HAP-1 (cell line): ENCODE measurements at regions not wholly inside any gene's neighbourhood (a gene's known extent, or its start where the extent isn't known, plus 50 kb on each side); places are given as distances from the start of the nearest gene placed in this dataset.
A peak's percentile ranks its signal among the peaks of the same experiment; 100 is the strongest.

Source experiments
- DNase-seq, 2 experiments: peaks; one replicate each; pipeline ENCODE4 v3.0.0-alpha.2; 2016 to 2020; ENCODE audit warnings: low spot score in 2 of 2
- H3K27me3 ChIP-seq: fragments of 250-450 bp; sonication (Bioruptor Pico); 2 replicates; pipeline ENCODE4 v1.5.1; 2020; ENCODE audit warnings: low read depth, mild to moderate bottlenecking, moderate library complexity
- H3K36me3 ChIP-seq: fragments of 250-450 bp; sonication (Bioruptor Pico); replicated peaks from 2 replicates; pipeline ENCODE4 v1.5.1; 2020; ENCODE audit warnings: mild to moderate bottlenecking
- H3K4me1 ChIP-seq: fragments of 250-450 bp; sonication (Bioruptor Pico); 2 replicates; pipeline ENCODE4 v1.5.1; 2020; ENCODE audit warnings: mild to moderate bottlenecking
- H3K4me3 ChIP-seq: fragments of 250-450 bp; sonication (Bioruptor Pico); 2 replicates; pipeline ENCODE4 v1.5.1; 2020; ENCODE audit warnings: mild to moderate bottlenecking, moderate library complexity
- H3K9me3 ChIP-seq: fragments of 250-450 bp; sonication (Bioruptor Pico); 2 replicates; pipeline ENCODE4 v1.5.1; 2020; ENCODE audit warnings: mild to moderate bottlenecking, moderate library complexity
- in situ Hi-C: fragments of 300-500 bp; cut with MboI; formaldehyde crosslinking; loops from 3 replicates; pipeline ENCODE4 v1.14.3; 2020; ENCODE audit warnings: low sequenced_read_pairs, inconsistent platforms, mixed read lengths

GRCh38 chr18:4589056-4589800, 134.1 kb upstream of the DLGAP1 start:
- no peaks in the 10 kb centered on the region for H3K9me3 ChIP-seq
- in situ Hi-C loops: no loop called here
- H3K4me3 ChIP-seq: no peak overlapping the region
- H3K4me1 ChIP-seq: peaks cover 7% of the 10 kb centered on the region
- H3K27me3 ChIP-seq: no peaks in the 10 kb centered on the region
- H3K36me3 ChIP-seq: no peaks in the 10 kb centered on the region
- DNase-seq: peak in 1 of 2 experiments; percentile 9

- in situ Hi-C loops: no loop called here
- no peaks in the 10 kb centered on the region for H3K9me3 ChIP-seq
- peaks cover 7% of the 10 kb centered on the region for H3K4me1 ChIP-seq
- no peak overlapping the region for H3K4me3 ChIP-seq
- DNase-seq: no peak
- no peaks in the 10 kb centered on the region for H3K36me3 ChIP-seq
- H3K27me3 ChIP-seq: no peaks in the 10 kb centered on the region
These were observed 132.1 kb upstream of the DLGAP1 start for GRCh38 chr18:4587204-4587603.

GRCh38 chr18:4586731-4587130, 131.6 kb upstream of the DLGAP1 start:
- Histone ChIP-seq H3K4me3 (no peak overlapping the region), H3K36me3 (no peaks in the 10 kb centered on the region), H3K9me3 (no peaks in the 10 kb centered on the region), H3K27me3 (no peaks in the 10 kb centered on the region), H3K4me1 (peaks cover 7% of the 10 kb centered on the region)
- in situ Hi-C loops: no loop called here
- no peak for DNase-seq

- Histone ChIP-seq H3K36me3 (no peaks in the 10 kb centered on the region), H3K27me3 (no peaks in the 10 kb centered on the region), H3K4me3 (no peak overlapping the region), H3K4me1 (no peaks in the 10 kb centered on the region), H3K9me3 (no peaks in the 10 kb centered on the region)
- in situ Hi-C loops: no loop called here
- no peak for DNase-seq
These were observed 127.6 kb upstream of the DLGAP1 start for GRCh38 chr18:4582431-4583335.

GRCh38 chr18:4581966-4582365, 126.9 kb upstream of the DLGAP1 start:
- no peaks in the 10 kb centered on the region for H3K4me1 ChIP-seq
- H3K27me3 ChIP-seq: no peaks in the 10 kb centered on the region
- in situ Hi-C loops: no loop called here
- no peak overlapping the region for H3K4me3 ChIP-seq
- no peaks in the 10 kb centered on the region for H3K36me3 ChIP-seq
- H3K9me3 ChIP-seq: no peaks in the 10 kb centered on the region
- no peak for DNase-seq

- in situ Hi-C loops: no loop called here
- DNase-seq: no peak
- Histone ChIP-seq H3K4me1 (no peaks in the 10 kb centered on the region), H3K9me3 (0 out of 2 replicates have a peak, but pooled peaks cover under 1% of the 10 kb centered on the region), H3K36me3 (no peaks in the 10 kb centered on the region), H3K27me3 (no peaks in the 10 kb centered on the region), H3K4me3 (no peak overlapping the region)
These were observed 123.3 kb upstream of the DLGAP1 start for GRCh38 chr18:4578449-4578848.

GRCh38 chr18:4573735-4574134, 118.6 kb upstream of the DLGAP1 start:
- no peak for DNase-seq
- in situ Hi-C loops: no loop called here
- no peaks in the 10 kb centered on the region for H3K4me1 ChIP-seq
- 0 out of 2 replicates have a peak, but pooled peaks cover 2% of the 10 kb centered on the region for H3K9me3 ChIP-seq
- no peak overlapping the region for H3K4me3 ChIP-seq
- H3K27me3 ChIP-seq: no peaks in the 10 kb centered on the region
- no peaks in the 10 kb centered on the region for H3K36me3 ChIP-seq

- H3K9me3 ChIP-seq: no peaks in the 10 kb centered on the region
- H3K4me3 ChIP-seq: no peak overlapping the region
- no peaks in the 10 kb centered on the region for H3K36me3 ChIP-seq
- H3K27me3 ChIP-seq: no peaks in the 10 kb centered on the region
- DNase-seq: no peak
- in situ Hi-C loops: no loop called here
- no peaks in the 10 kb centered on the region for H3K4me1 ChIP-seq
These were observed 102.4 kb upstream of the DLGAP1 start for GRCh38 chr18:4557502-4557901.

GRCh38 chr18:4551001-4551360, 95.9 kb upstream of the DLGAP1 start:
- Histone ChIP-seq H3K9me3 (no peaks in the 10 kb centered on the region), H3K27me3 (no peaks in the 10 kb centered on the region), H3K36me3 (no peaks in the 10 kb centered on the region), H3K4me3 (no peak overlapping the region), H3K4me1 (no peaks in the 10 kb centered on the region)
- in situ Hi-C loops: no loop called here
- DNase-seq: no peak

- Histone ChIP-seq H3K9me3 (no peaks in the 10 kb centered on the region), H3K4me3 (no peak overlapping the region), H3K27me3 (no peaks in the 10 kb centered on the region), H3K4me1 (no peaks in the 10 kb centered on the region), H3K36me3 (no peaks in the 10 kb centered on the region)
- in situ Hi-C loops: no loop called here
- DNase-seq: no peak
These were observed 94.2 kb upstream of the DLGAP1 start for GRCh38 chr18:4549164-4549872.

GRCh38 chr18:4547126-4547525, 92.0 kb upstream of the DLGAP1 start:
- in situ Hi-C loops: no loop called here
- no peak for DNase-seq
- Histone ChIP-seq H3K36me3 (no peaks in the 10 kb centered on the region), H3K4me1 (no peaks in the 10 kb centered on the region), H3K27me3 (no peaks in the 10 kb centered on the region), H3K9me3 (no peaks in the 10 kb centered on the region), H3K4me3 (no peak overlapping the region)

- H3K9me3 ChIP-seq: no peaks in the 10 kb centered on the region
- in situ Hi-C loops: no loop called here
- H3K36me3 ChIP-seq: no peaks in the 10 kb centered on the region
- no peaks in the 10 kb centered on the region for H3K4me1 ChIP-seq
- no peaks in the 10 kb centered on the region for H3K27me3 ChIP-seq
- no peak overlapping the region for H3K4me3 ChIP-seq
- no peak for DNase-seq
These were observed 89.0 kb upstream of the DLGAP1 start for GRCh38 chr18:4544142-4544541.

- Histone ChIP-seq H3K4me1 (no peaks in the 10 kb centered on the region), H3K36me3 (no peaks in the 10 kb centered on the region), H3K4me3 (no peak overlapping the region), H3K9me3 (no peaks in the 10 kb centered on the region), H3K27me3 (no peaks in the 10 kb centered on the region)
- in situ Hi-C loops: no loop called here
- DNase-seq: no peak
These were observed 88.6 kb upstream of the DLGAP1 start for GRCh38 chr18:4543711-4544110.

- no peaks in the 10 kb centered on the region for H3K9me3 ChIP-seq
- no peaks in the 10 kb centered on the region for H3K27me3 ChIP-seq
- in situ Hi-C loops: no loop called here
- no peaks in the 10 kb centered on the region for H3K4me1 ChIP-seq
- DNase-seq: no peak
- no peaks in the 10 kb centered on the region for H3K36me3 ChIP-seq
- no peak overlapping the region for H3K4me3 ChIP-seq
These were observed 86.5 kb upstream of the DLGAP1 start for GRCh38 chr18:4541588-4541987.
